CD4-positive, CD25-positive, alpha-beta regulatory T cell (primary cell): ENCODE measurements at regions not wholly inside any gene's neighbourhood (a gene's known extent, or its start where the extent isn't known, plus 50 kb on each side); places are given as distances from the start of the nearest gene placed in this dataset.

Experiments
- ATAC-seq, 2 donors: fragments of 150-1000 bp; cut with Tn5 transposase; one replicate each; pipeline ENCODE4 v1.10.0; 2021; ENCODE audit warnings: low read depth in 2 of 2, moderate number of reproducible peaks in 2 of 2, moderate library complexity in 1 of 2
- DNase-seq, 3 donors: peaks; one replicate each; pipeline versions ENCODE4 v3.0.0 to v3.0.0-alpha.2; 2012 to 2022; ENCODE audit warnings: mixed read lengths in 1 of 3
- H3K27ac ChIP-seq: one replicate; pipeline ENCODE4 v1.7.0; 2013; ENCODE audit warnings: mild to moderate bottlenecking, low read length; ENCODE audit not compliant: insufficient read depth, poor library complexity, severe bottlenecking
- H3K27me3 ChIP-seq: one replicate; pipeline ENCODE4 v1.7.0; 2013; ENCODE audit warnings: low read length; ENCODE audit not compliant: control insufficient read depth, insufficient read depth
- H3K36me3 ChIP-seq: one replicate; pipeline ENCODE4 v1.7.0; 2013; ENCODE audit warnings: mild to moderate bottlenecking, low read length, moderate library complexity; ENCODE audit not compliant: control insufficient read depth, insufficient read depth
- H3K4me1 ChIP-seq: 2 replicates; pipeline ENCODE4 v1.7.0; 2013; ENCODE audit warnings: mild to moderate bottlenecking, low read length; ENCODE audit not compliant: insufficient read depth, control insufficient read depth, poor library complexity, severe bottlenecking
- H3K4me3 ChIP-seq: one replicate; pipeline ENCODE4 v1.7.0; 2013; ENCODE audit warnings: low read depth, mild to moderate bottlenecking, low read length, moderate library complexity
- H3K9me3 ChIP-seq, 2 experiments: 1 replicate in 1 of 2; 2 replicates in 1 of 2; pipeline ENCODE4 v1.7.0; 2013; ENCODE audit warnings: low read length in 2 of 2, mild to moderate bottlenecking in 1 of 2, moderate library complexity in 1 of 2; ENCODE audit not compliant: control insufficient read depth in 2 of 2
- H3K27ac Mint-ChIP-seq, 3 donors: one replicate each; pipeline ENCODE4 v1.8.0; 2020 to 2022; ENCODE audit warnings: mild to moderate bottlenecking in 3 of 3, mixed read lengths in 3 of 3, moderate library complexity in 2 of 3
- H3K27me3 Mint-ChIP-seq: one replicate; pipeline ENCODE4 v1.8.0; 2022; ENCODE audit warnings: mild to moderate bottlenecking, mixed read lengths
- H3K36me3 Mint-ChIP-seq: one replicate; pipeline ENCODE4 v1.8.0; 2020; ENCODE audit warnings: mixed read lengths
- H3K4me1 Mint-ChIP-seq, 4 donors: one replicate each; pipeline ENCODE4 v1.8.0; 2020 to 2022; ENCODE audit warnings: mixed read lengths in 4 of 4, mild to moderate bottlenecking in 1 of 4
- H3K4me3 Mint-ChIP-seq, 4 donors: one replicate each; pipeline ENCODE4 v1.8.0; 2020 to 2022; ENCODE audit warnings: mild to moderate bottlenecking in 4 of 4, mixed read lengths in 4 of 4, moderate library complexity in 3 of 4
- H3K9me3 Mint-ChIP-seq, 7 donors: one replicate each; pipeline ENCODE4 v1.8.0; 2020 to 2022; ENCODE audit warnings: mixed read lengths in 7 of 7, mild to moderate bottlenecking in 3 of 7, moderate library complexity in 2 of 7

DNA sequence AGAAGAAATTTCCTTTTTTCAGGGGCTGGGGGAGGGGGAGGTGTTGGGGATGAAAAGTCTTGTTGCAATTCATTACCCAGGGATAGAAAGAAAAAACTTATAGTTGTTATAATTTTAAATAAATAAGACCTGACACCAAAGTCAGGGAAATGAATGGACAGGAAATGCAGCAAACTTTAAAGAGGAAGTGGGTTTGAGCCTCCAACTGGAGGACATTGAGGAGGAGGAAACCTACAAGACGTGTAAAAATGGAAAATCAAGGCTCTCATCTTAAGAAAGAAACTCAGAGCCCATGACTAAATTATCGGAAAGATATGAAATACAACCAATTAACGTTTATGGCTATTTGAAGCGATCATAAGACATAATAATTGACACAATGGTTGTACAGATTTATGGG lies 54.4 kb downstream of the NIBAN1 start:
- peaks cover 21 to 71% (median 47%) of the 10 kb centered on the region in 4 donors for H3K4me1 Mint-ChIP-seq
- Histone ChIP-seq H3K9me3 (no peaks in the 10 kb centered on the region), H3K36me3 (peaks cover 5% of the 10 kb centered on the region), H3K27me3 (no peaks in the 10 kb centered on the region), H3K4me1 (no peaks in the 10 kb centered on the region), H3K4me3 (no peak overlapping the region), H3K27ac (no peak overlapping the region)
- H3K27me3 Mint-ChIP-seq: no peaks in the 10 kb centered on the region
- peaks cover 6% of the 10 kb centered on the region for H3K36me3 Mint-ChIP-seq
- peaks cover 0 to 17% (median 2%) of the 10 kb centered on the region in 7 donors for H3K9me3 Mint-ChIP-seq
- H3K4me3 Mint-ChIP-seq: no peak overlapping the region
- no peak for DNase-seq
- H3K27ac Mint-ChIP-seq: no peak overlapping the region
- no peak for ATAC-seq

DNA sequence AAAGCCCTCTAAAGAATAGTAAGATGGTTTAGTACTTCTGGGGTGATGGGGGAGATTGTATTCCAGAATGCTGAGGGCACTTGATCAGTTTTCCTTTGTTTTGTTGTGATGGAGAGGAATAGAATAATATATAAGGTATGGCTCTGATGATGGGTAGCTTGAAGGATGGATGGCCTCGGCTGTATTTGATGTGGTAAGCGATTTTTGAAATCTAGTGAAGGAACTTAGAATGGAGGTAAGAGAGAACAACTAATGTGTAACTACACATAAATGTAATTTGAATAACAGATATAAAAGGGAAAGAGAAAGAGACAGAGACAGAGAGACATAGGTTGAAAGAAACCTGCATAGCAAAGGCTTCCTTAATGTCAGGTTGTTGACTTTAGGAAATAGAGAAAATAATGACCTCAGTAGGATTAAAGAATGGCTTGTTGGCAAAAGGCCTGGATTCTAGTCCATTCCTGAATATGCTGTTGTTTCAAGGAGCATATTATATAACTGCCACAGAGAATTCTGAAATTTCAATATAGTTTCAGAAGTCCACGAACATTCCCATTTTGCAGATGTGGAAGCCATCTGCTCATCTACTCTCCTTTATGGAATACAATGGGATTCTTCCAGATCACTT lies 58.7 kb downstream of the NIBAN1 start:
- Mint-ChIP-seq H3K9me3 (peaks cover 0 to 5% (median 0%) of the 10 kb centered on the region in 7 donors), H3K27me3 (no peaks in the 10 kb centered on the region), H3K36me3 (peaks cover 6% of the 10 kb centered on the region), H3K4me1 (peaks cover 23 to 56% (median 37%) of the 10 kb centered on the region in 4 donors), H3K27ac (peak overlapping the region in 1 of 3 donors; percentile 22), H3K4me3 (no peak overlapping the region)
- Histone ChIP-seq H3K9me3 (no peaks in the 10 kb centered on the region), H3K4me3 (no peak overlapping the region), H3K36me3 (peaks cover 5% of the 10 kb centered on the region), H3K27ac (no peak overlapping the region), H3K4me1 (peaks cover 2% of the 10 kb centered on the region), H3K27me3 (no peaks in the 10 kb centered on the region)
- ATAC-seq (no peak), DNase-seq (no peak)

- peaks cover 6% of the 10 kb centered on the region for H3K36me3 Mint-ChIP-seq
- peaks cover 26 to 58% (median 34%) of the 10 kb centered on the region in 4 donors for H3K4me1 Mint-ChIP-seq
- peak overlapping the region in 1 of 3 donors; percentile 4 for H3K27ac Mint-ChIP-seq
- Histone ChIP-seq H3K4me3 (no peak overlapping the region), H3K4me1 (peaks cover 4% of the 10 kb centered on the region), H3K36me3 (peaks cover 5% of the 10 kb centered on the region), H3K27me3 (no peaks in the 10 kb centered on the region), H3K27ac (no peak overlapping the region), H3K9me3 (no peaks in the 10 kb centered on the region)
- H3K9me3 Mint-ChIP-seq: peaks cover 0 to 5% (median 0%) of the 10 kb centered on the region in 7 donors
- no peak overlapping the region for H3K4me3 Mint-ChIP-seq
- ATAC-seq: no peak
- H3K27me3 Mint-ChIP-seq: no peaks in the 10 kb centered on the region
- DNase-seq: no peak
Measured at GRCh38 chr1:184914149-184914548, 60.2 kb downstream of the NIBAN1 start.

- H3K4me3 Mint-ChIP-seq: no peak overlapping the region
Measured at GRCh38 chr1:184912392-184912791, 61.9 kb downstream of the NIBAN1 start.

GRCh38 chr1:184911830-184912229 lies 62.5 kb downstream of the NIBAN1 start:
- H3K27me3 ChIP-seq: no peaks in the 10 kb centered on the region
- Mint-ChIP-seq H3K36me3 (no peaks in the 10 kb centered on the region), H3K4me1 (peaks cover 23 to 58% (median 32%) of the 10 kb centered on the region in 4 donors), H3K4me3 (no peak overlapping the region), H3K27me3 (no peaks in the 10 kb centered on the region), H3K27ac (no peak overlapping the region), H3K9me3 (peaks cover 0 to 3% (median 0%) of the 10 kb centered on the region in 7 donors)
- peaks cover 9% of the 10 kb centered on the region for H3K4me1 ChIP-seq
- no peak overlapping the region for H3K27ac ChIP-seq
- no peaks in the 10 kb centered on the region for H3K9me3 ChIP-seq
- no peak for ATAC-seq
- no peak overlapping the region for H3K4me3 ChIP-seq
- no peak for DNase-seq
- peaks cover 5% of the 10 kb centered on the region for H3K36me3 ChIP-seq

More at GRCh38 chr1:184912392-184912791, 61.9 kb downstream of the NIBAN1 start:
- H3K36me3 Mint-ChIP-seq: peaks cover under 1% of the 10 kb centered on the region
- no peaks in the 10 kb centered on the region for H3K27me3 Mint-ChIP-seq
- peaks cover 5% of the 10 kb centered on the region for H3K36me3 ChIP-seq
- H3K4me1 Mint-ChIP-seq: peaks cover 24 to 59% (median 34%) of the 10 kb centered on the region in 4 donors
- ATAC-seq (no peak), DNase-seq (no peak)
- peaks cover 4% of the 10 kb centered on the region for H3K4me1 ChIP-seq
- H3K27me3 ChIP-seq: no peaks in the 10 kb centered on the region
- no peak overlapping the region for H3K27ac ChIP-seq
- no peak overlapping the region for H3K27ac Mint-ChIP-seq
- H3K9me3 ChIP-seq: no peaks in the 10 kb centered on the region
- no peak overlapping the region for H3K4me3 ChIP-seq
- peaks cover 0 to 3% (median 0%) of the 10 kb centered on the region in 7 donors for H3K9me3 Mint-ChIP-seq

GRCh38 chr1:184911103-184911745 lies 63.1 kb downstream of the NIBAN1 start:
- Mint-ChIP-seq H3K27ac (no peak overlapping the region), H3K36me3 (no peaks in the 10 kb centered on the region), H3K27me3 (no peaks in the 10 kb centered on the region), H3K4me3 (no peak overlapping the region), H3K9me3 (peaks cover 0 to 3% (median 0%) of the 10 kb centered on the region in 7 donors), H3K4me1 (peaks cover 23 to 59% (median 30%) of the 10 kb centered on the region in 4 donors)
- no peak overlapping the region for H3K27ac ChIP-seq
- no peaks in the 10 kb centered on the region for H3K27me3 ChIP-seq
- no peaks in the 10 kb centered on the region for H3K9me3 ChIP-seq
- DNase-seq (no peak), ATAC-seq (no peak)
- peaks cover 5% of the 10 kb centered on the region for H3K36me3 ChIP-seq
- no peak overlapping the region for H3K4me3 ChIP-seq
- peaks cover 9% of the 10 kb centered on the region for H3K4me1 ChIP-seq

GRCh38 chr1:184910691-184911091 lies 63.6 kb downstream of the NIBAN1 start:
- no peak overlapping the region for H3K4me3 ChIP-seq
- no peak overlapping the region for H3K4me3 Mint-ChIP-seq
- H3K4me1 Mint-ChIP-seq: peaks cover 20 to 61% (median 33%) of the 10 kb centered on the region in 4 donors
- DNase-seq (no peak), ATAC-seq (no peak)
- no peaks in the 10 kb centered on the region for H3K9me3 ChIP-seq
- no peaks in the 10 kb centered on the region for H3K27me3 Mint-ChIP-seq
- H3K4me1 ChIP-seq: peaks cover 13% of the 10 kb centered on the region
- H3K27ac ChIP-seq: no peak overlapping the region
- no peaks in the 10 kb centered on the region for H3K36me3 Mint-ChIP-seq
- H3K27me3 ChIP-seq: no peaks in the 10 kb centered on the region
- peaks cover 3% of the 10 kb centered on the region for H3K36me3 ChIP-seq
- H3K9me3 Mint-ChIP-seq: peaks cover 0 to 3% (median 0%) of the 10 kb centered on the region in 7 donors
- H3K27ac Mint-ChIP-seq: peak overlapping the region in 1 of 3 donors; percentile 23
